GM18498 (cell line): ENCODE measurements at regions not wholly inside any gene's neighbourhood (a gene's known extent, or its start where the extent isn't known, plus 50 kb on each side); places are given as distances from the start of the nearest gene placed in this dataset.

Experiments
- ATAC-seq: cut with Tn5 transposase; IDR thresholded peaks from one replicate; pipeline ENCODE4 v1.9.1; 2021; ENCODE audit warnings: mild to moderate bottlenecking, moderate library complexity; ENCODE audit not compliant: unreplicated experiment

DNA sequence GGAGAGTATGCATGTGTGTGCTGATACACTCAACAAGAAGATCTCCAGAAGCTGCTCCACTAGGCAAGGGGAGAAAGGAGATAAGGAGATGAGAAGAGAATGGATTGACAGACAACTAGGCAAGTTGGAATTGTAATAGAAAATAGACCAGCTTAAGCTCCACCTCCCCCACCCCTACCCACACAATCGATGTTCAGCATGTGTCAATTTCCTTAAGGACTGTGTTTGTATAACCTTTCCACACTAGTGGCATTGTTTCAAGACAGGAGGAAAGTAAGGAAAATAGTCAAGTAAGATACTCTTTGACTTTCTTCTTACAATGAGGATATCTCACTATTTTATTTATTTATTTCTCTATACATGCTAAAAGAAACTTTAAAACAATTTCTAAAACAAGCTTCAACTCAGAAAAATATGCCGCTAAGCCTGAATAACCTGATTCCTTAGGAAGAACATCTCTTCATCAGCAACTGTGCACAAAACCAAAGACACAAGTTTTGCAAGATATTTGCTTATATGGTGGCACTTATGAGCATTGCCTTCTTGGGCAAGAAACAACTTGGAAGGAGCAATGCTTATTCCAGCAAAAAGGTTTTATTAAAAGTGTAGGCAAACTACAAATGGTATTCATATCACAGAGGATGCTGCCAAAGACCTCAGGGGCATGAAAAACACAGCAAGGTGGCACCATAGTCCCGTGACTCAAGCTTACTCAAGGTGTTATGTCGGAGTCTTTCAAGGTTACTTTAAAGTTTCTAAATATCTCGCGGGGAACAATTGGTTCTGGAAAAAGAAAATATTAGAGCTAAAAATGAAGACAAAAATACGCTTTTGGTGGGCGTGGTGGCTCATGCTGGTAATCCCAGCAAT lies 249.1 kb downstream of the COL12A1 start:
- ATAC-seq: no peak

DNA sequence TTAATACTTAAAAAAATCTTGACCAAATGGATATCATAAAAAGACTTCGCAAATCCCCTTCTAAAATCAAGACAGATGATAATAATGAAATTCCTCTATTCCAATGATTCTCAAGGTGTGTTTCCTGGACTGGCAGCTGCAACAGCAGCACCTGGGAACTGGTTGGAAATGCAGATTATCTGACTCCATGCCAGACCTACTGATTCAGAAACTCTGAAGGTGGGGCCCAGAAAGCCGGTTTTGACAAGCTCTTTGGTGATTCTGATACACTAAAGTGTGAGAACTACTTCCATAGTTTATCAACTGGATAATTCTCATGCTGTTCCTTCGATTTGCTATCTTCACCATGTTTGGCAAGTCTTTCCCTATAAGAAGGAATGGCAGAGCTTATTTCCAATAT lies 252.1 kb downstream of the COL12A1 start:
- ATAC-seq: no peak

DNA sequence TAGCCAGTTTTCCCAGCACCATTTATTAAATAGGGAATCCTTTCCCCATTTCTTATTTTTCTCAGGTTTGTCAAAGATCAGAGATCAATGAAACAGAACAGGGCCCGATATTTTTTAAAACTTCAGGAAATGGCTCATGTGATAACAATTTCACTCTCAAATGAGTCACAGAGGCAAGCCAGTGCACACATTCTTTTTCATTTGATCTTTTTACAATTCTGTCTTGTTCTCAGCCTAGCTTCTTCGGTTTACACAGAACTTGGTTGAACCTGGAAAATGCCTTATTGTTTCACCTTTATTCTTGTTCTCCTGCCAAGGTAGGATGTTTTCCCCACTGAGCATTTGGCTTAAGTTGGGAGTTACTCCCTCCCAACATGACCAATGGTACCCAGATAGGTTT lies 258.9 kb downstream of the COL12A1 start:
- ATAC-seq: no peak

DNA sequence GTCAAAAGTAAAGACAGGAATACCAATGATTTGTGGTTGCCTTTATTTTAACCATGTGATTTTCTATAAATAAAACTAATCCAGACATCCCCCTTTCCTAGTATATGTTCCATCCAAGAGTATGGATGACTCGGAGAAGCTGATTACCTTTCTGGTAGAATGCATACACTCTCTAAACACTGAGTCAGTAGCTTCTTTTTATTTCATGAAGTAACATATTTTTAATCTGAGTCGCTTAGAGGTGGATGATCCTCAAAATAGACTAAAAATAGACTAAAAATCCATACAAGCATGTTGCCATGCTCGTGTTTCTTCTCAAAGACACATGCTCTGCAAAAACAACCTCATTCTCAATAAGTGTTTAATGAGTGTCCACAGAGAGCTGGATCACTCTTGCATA lies 263.7 kb downstream of the COL12A1 start:
- ATAC-seq: no peak

DNA sequence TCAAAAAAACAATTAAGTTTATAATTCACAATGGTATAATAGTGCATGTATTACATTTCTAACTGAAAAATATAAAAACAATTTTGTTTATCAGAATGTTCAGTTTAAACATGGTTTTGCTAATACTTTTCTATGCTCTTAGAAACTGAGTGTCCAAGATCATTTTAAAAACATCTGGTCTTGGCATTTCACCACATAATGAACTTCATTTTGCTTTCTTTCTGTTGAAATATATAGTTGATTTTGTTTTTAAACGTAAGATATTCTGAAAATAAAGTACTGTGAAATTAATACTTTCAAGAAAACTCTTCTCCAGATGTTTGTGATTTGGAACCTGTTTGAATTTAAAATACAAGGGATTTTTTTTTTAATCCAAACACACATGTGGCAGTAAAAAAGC lies 264.4 kb downstream of the COL12A1 start:
- no peak for ATAC-seq

DNA sequence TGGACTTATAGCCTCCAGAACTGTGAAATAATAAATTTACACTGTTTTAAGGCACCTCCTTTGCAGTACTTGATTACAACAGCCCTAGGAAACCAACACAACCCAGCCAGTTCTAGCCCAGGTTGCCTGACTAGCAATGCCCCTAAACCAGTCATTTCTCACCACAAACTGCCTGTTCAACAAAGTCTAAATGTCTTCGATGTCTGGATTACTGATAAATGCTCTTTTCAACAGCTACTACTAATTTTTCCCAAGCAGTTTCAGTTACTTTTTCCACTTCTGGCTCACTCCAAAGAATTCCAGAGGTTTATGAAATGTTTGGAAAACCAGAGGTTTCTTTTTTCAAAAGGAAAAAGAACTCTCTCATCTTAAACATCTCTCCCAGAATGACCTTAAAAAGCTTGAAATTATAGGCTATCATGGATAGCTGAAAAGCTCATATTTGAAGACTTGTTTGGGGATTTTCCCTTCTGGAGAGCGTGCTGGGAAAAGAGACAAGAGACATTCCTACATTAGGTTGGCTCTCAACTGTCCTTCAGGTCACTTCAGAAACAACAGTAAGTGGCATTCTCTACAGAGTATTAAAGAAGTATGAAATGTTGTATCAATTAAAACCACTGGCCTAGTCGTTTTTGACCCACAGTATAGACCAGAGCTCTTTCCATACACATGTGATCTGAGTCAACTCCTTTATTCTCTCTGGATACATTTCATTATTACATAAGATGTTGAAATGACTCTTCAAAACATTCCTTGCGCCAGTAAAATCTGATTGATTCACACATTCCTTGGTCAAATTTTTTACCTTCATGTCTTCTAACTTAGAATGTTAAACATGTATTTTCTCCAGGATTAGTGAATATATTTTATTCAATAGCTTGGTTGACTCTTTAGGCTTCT lies 265.9 kb downstream of the COL12A1 start:
- ATAC-seq: no peak

DNA sequence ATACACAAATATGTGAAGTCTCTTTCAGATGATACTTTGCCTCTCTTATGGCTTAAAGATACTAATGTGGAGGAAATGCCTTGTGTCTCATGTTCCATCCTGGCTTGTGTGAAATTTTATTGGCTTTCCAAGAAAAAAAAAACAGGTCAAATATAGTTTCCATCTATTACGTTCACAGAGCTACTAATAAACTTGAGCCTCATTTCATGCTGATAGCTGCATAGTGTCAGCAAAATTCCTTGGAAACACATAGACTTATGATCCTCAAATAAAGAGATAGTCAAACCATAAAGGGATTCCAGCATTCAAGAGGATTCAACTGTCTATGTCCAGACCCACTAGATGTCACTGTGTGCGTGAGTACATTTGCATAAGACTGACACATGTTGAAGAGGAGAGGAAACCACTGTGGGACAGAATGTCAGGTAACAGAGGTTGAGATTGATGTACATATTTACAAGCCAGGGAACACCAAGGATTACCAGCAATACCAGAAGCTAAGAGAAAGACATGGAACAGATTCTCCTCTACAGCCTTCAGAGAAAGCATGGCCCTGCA lies 266.6 kb downstream of the COL12A1 start:
- ATAC-seq: peak; percentile 44

DNA sequence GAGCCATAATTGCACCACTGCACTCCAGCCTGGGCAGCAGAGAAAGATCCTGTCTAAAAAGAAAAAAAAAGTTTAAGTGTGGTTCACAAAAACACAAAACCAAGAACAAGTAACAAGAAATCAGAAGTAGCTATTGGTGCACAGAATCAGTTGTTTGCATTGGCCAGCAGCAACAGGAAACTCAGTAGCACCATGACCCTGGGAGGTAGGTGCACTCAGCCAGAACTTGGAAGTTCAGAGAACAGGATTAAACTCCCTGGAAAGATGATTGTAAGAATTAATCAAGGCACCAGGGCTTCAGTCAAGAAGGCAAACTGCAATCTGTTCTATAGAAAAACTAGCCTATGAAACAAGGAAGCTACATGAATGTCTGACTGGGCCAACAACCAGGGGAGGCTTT lies 267.9 kb downstream of the COL12A1 start:
- ATAC-seq: no peak

DNA sequence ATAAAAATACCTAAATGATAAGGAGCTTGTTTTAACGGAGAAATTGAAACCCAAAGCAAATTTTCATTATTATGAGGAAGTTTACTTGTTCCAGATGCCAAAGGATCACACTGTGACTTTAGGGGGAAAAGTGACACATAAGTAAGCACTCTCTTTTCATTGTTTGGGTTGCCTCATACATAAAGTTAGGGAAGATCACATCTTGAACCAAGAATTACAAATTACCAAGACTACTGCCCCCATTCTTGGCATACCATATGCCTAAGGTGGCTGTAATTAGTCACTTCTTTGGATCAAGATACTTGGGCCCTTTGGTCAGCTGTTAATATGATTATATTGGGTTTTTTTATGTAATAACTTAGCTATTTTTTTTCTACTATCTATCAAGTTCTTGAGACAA lies 269.0 kb downstream of the COL12A1 start:
- ATAC-seq: no peak

DNA sequence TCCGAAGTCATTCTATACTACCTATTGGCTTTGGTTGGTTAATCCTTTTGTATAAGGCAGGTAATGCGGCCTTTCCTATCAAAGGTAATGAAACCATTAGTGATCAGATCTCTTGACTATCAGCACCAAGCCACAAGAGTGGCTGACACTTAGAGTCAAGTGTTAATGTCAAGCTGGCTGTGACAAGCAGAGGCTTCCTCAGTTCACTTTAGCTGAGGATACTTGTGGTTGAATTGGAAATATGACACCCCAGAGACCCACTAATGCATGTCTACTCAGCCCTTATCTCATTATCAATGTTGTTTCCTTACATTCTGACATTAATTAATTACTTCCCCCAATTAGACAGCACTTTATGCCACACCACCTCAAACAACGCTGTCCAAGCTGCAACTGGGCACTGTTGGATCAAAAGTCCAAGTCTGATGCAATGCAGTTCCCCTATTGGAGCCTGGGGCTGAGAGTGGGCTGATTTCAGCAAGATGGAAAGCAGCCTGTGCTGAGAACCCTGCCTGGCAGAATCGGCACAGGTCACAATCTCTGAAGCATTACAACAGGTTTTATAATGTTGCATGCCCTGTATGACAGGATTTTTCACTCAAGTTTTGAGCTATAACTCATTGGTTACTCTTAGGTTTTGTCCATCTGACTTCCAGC lies 273.5 kb downstream of the COL12A1 start:
- ATAC-seq: no peak

DNA sequence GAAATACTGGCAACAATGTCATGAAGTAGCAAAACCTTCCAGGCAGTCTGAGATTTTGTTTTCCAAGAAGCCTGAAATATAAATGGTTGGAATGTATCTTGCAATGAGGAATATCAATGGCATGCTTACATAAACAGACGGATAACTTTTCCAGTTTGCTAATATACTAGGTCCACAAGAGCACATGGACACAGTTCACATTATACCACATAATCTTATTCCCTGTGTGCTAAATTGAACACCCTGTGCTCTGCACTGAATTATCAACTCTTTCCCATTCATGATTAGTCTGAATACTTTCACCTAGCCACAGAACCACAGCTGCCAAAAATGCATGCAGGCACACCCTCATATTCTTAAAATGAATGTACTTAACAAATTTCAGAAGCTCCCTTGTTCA lies 274.3 kb downstream of the COL12A1 start:
- ATAC-seq: no peak

DNA sequence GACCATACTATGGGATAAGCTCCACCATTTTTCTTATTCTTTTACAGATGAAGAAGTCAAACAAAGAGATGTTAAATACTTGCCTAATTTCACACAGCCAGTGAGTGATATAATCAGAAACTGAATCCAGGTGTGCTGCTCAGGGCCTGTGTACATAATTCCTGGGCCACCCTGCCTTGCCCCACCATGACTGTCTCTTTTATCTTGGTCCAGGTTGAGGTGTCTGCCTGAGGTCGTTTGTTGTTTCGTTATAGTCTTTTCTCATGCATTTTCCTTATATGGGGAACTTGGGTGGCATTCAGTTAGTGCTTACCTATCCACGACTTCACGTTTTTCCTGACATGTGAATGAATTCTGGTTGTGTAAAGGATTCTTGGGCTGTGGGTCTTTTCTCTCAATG lies 277.6 kb downstream of the COL12A1 start:
- no peak for ATAC-seq

DNA sequence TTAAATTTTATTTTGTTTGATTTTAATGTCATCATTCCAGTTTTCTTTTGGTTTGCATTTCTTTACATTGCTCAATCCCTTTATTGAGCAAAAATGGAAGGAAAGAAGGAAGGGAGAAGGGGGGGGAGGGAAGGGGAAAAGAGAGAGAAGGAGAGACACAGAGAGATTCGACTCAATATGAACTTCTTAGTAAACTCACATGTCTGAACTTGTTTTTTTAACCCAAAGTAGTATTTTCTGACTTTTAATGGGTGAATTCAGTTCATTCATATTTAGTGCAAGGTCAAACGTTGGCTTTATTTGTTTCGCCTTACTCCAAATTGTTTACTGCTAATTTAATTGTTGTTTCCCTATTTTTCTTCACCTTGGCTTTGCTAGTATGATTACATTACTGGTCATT lies 278.6 kb downstream of the COL12A1 start:
- no peak for ATAC-seq

DNA sequence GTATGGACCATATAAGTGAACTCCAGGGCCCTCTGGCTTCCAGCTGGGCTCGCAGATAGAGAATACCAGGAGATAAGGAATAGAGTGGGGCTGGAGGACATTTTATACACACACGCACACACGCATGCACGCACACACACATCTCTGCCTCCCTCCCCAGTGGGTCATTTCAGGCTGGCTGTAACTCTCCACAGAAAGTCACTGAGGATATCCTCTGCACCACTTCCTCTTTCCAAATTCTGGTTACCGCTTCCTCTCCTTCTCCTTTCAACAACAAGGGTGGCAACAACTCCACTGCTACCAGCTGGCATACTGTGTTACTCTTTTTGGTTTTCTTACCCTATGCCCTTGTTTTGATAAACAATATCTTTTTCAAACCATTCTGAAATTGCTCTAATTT lies 280.2 kb downstream of the COL12A1 start:
- ATAC-seq: peak; percentile 74

DNA sequence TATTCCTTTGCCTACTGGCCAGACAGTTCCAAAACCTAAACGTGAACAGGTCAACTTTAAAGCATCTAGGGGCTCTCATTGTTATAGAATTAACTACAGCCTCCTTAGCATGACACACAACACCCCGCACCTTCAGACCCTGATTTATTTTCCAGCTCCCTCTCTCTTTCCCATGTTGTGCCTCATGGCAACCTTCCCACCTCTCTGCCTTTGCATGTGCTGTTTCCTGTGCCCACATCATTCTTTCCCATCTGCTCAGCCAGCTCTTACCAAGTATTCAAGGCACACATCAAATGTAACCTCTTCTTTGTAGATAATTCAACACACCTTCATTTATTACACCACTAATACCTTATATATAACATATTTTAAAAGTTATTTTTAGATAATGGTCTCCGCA lies 291.0 kb downstream of the COL12A1 start:
- ATAC-seq: no peak

DNA sequence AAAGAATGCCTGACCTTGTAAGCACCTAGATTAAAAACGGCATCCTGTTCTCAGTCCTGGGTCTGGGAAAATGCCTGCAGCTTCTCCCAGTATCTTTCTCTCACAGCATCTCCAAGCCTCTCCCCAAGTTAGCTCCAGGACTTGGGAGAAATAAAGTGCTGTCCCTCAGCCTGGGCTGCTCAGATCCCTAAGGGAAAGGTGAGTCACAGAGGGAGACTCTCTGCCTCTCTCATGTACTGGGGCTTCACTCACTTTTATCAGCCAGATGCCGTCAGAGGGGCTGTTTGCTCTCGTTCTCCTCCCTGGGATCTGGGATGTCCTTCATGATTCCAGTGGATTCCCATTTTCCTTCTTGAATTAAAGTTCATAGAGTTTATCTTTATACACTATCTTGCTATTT lies 293.6 kb downstream of the COL12A1 start:
- ATAC-seq: no peak

DNA sequence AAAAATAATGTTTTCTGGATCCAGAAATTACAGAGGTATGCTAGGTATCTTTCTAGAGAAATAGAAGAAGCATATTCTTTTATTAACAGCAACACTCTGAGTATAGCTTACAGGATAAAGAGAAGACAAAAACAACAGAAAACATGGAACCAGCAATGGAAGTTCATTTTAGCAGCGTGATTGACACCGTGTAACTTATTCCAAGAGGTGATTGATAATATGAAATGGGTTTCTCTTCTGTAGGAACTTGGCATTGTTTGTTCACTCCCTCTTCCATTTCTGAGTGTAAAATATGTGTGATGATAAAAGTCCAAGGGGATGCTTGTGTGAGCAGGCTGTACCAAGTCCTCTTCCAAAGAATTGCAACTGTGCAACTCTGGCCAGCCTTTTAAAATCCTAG lies 303.0 kb downstream of the COL12A1 start:
- ATAC-seq: no peak

DNA sequence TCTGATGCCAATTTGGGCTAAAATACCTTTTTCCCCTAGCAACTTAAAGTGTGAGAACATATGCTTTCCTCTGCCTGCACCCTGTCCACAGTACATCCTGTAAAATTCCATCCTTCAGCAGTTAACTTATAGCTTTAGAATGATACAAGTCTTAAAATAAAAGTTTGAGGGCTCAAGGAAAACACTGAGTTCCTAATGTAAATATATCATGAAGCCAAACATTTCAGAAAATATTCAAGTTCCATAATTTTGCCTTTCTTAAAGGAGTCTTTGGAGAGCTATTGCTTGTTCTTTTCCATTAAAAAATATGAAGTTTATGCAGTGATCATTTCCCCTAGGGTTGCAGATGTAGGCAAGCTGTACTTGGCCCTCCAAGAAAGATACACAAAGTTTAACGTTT lies 303.8 kb downstream of the COL12A1 start:
- no peak for ATAC-seq

DNA sequence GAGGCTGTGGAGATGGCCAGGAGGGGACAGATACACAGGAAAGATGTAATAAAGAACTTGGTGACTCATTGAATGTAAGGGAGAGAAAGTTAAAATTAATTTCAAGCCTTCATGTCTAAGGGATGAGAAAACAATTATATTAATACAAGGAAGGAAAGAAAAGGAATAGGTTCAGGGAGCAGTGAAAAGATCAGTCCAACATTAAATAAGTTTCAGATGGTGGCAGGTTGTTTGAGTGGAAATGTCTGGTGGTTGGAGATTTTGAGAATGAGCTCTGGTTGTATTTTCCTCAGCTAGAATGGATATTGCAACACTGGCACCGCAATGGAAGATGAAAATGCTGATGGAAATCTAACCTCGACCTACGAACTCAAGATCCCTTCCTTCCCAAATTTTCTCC lies 304.3 kb downstream of the COL12A1 start:
- ATAC-seq: no peak

DNA sequence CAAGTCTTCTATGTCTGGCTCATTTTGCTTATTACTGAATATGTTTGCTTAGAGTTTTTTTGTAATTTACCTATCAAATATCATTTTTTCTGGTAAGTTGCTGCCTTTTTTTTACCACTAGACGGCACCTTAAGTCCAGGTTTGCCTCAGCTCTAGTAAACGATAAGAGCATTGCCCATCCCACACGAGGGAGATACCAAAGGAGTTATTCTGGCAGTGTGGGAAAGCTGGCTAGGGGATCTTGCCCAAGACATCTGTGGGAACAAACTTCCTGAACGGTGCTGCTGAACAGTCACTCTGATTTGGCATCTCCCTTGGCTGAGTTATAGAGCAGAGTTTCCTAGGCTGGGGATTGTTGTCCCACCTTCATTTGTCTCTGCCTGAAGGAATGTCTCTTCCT lies 306.4 kb downstream of the COL12A1 start:
- no peak for ATAC-seq

DNA sequence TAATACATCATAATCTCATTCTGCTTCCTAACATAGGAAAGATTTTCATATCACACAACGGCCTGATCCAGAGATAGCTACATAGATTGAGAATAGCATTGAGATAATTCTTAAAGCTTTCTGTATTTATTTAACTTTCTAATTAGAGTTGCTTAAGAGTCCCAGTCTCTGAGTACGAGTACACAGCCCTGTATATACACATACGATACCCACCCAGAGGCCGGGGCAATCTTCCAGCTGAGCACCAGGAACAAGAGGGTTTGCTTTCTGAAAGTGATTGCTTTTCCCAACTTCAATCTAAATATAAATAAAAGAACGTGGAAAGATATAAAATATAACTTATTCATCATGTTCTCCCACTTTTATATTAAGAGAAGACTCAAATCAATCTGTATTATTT lies 313.8 kb downstream of the COL12A1 start:
- ATAC-seq: no peak
